ENCODE measurements at regions not wholly inside any gene's neighbourhood (a gene's known extent, or its start where the extent isn't known, plus 50 kb on each side); places are given as distances from the start of the nearest gene placed in this dataset.

GRCh38 chr4:125539691-125540090 is 224.9 kb downstream of the FAT4 start:
- TF ChIP-seq CTCF (IDR thresholded peaks at IDR 0.05) (no peak), POLR2A (IDR thresholded peaks at IDR 0.05) (no peak)
